GM12875 (cell line): ENCODE measurements at regions not wholly inside any gene's neighbourhood (a gene's known extent, or its start where the extent isn't known, plus 50 kb on each side); places are given as distances from the start of the nearest gene placed in this dataset.

Experiments used
- H3K4me3 ChIP-seq: one replicate; pipeline ENCODE4 v1.5.1; 2011; ENCODE audit warnings: low read depth, low read length, control low read depth
- TF ChIP-seq, protein P1 (sequence below): IDR thresholded peaks from 2 replicates; pipeline ENCODE4 v1.5.1; 2011; ENCODE audit warnings: low read depth, mild to moderate bottlenecking, control low read depth, inconsistent platforms, low read length, moderate library complexity, borderline replicate concordance; ENCODE audit not compliant: insufficient read depth

DNA sequence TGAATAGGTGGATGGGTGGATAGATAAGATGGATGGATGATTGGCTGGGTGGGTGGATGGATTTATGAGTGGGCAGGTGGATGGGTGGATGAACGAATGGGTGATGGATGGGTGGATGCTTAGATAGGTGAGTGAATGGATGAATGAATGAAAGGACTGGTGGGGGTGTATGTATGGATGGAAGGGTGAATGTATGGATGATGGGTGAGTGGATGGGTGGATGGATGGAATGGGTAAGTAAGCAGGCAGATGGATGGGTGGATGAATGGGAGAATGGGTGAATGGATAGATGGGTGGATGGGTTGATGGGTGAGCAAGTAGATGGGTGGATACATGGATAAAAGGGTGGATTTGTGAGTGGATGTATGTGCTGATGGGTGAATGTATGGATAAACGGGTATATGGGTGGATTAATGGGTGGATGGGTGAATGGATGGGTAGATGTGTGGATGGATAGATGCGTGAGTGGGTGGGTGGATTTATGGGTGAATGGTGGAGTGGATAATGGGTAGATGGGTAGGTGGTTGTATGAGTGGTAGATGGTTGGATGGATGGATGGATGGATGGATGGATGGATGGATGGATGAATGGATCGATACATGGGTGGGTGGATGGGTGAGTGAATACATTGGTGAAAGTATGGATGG lies 682.6 kb downstream of the HS3ST4 start:
- TF ChIP-seq, protein P1, sequence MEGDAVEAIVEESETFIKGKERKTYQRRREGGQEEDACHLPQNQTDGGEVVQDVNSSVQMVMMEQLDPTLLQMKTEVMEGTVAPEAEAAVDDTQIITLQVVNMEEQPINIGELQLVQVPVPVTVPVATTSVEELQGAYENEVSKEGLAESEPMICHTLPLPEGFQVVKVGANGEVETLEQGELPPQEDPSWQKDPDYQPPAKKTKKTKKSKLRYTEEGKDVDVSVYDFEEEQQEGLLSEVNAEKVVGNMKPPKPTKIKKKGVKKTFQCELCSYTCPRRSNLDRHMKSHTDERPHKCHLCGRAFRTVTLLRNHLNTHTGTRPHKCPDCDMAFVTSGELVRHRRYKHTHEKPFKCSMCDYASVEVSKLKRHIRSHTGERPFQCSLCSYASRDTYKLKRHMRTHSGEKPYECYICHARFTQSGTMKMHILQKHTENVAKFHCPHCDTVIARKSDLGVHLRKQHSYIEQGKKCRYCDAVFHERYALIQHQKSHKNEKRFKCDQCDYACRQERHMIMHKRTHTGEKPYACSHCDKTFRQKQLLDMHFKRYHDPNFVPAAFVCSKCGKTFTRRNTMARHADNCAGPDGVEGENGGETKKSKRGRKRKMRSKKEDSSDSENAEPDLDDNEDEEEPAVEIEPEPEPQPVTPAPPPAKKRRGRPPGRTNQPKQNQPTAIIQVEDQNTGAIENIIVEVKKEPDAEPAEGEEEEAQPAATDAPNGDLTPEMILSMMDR = no peak

DNA sequence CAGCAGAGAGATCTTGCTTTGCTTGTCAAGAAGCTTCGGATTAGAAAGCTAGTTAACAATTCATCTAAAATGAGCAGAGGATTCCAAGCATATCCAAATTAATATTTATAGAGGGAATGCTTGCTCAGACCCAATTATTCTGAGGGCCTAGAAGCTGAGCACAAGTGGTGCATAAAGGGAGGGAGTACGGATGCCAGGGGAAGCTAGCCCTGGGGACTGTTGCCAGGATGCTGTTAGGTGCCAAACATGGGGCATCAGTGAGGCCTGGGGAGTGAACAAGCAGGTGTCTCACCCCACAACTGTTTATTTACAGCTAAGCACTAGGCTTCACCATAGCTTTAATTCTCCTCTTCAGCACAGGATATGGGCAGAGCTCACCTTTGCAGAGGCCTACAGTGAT lies 684.1 kb upstream of the C16orf82 start:
- no peak overlapping the region for H3K4me3 ChIP-seq
- TF ChIP-seq, protein P1 = no peak

More for the DNA sequence above, 682.6 kb downstream of the HS3ST4 start:
- no peak overlapping the region for H3K4me3 ChIP-seq

DNA sequence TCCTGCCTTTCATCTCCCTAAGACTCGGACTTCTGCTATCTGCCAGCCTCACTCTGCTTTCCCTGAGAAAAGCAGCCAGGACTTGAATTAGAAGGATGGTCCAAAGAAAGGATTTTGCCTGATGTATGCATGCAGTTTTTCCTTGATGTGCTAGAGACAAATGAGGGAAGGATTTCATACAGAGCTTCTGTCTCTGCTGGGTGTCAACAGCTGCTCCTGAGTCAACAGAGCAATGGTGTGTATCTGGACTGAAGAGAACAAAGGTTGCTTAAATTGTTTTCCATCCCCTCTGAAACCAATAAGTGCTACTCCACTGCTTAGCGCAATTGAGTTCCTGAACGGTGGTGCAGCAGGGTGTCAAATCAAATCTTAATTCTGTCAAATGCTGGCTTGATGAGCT lies 680.6 kb upstream of the C16orf82 start:
- no peak overlapping the region for H3K4me3 ChIP-seq
- TF ChIP-seq, protein P1 = no peak

DNA sequence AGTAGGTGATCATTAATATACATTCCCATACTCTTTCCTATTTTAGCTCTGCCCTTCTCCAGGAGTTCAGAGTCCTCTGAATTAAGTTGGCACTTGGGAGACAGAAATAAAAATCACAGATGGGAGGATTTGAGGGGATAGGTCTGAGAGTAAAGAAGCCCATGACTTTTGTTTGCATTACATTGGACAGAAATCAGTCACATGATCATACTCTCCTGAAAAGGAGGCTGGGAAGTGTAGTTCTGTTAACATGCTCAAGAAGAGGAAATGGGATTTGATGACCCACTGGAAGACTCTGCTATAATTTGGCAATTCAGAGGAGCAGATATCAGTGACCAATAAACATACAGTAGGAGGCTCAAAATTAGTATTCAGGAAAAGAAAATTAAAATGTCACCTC lies 674.9 kb upstream of the C16orf82 start:
- H3K4me3 ChIP-seq = no peak overlapping the region
- TF ChIP-seq, protein P1 = no peak

DNA sequence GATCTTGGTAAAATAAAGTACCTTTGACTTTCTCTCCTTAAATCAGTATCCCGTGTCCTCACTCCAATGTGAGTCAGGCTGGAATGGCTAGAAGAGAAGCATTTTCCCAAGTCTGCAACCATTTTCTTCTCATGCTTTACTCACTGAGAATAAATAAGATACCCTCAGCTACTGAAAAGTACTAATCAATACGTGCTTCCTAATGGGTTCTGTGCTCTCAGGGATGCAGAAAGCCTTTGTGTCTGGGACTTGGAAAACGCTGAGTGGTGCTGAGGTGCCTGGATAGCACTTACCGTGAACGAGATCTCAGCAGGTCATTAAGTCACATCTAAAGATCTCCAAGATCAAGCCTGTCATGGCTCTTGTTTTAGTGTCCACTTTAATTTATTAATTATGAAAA lies 672.3 kb upstream of the C16orf82 start:
- TF ChIP-seq, protein P1 = no peak
- H3K4me3 ChIP-seq = no peak overlapping the region

DNA sequence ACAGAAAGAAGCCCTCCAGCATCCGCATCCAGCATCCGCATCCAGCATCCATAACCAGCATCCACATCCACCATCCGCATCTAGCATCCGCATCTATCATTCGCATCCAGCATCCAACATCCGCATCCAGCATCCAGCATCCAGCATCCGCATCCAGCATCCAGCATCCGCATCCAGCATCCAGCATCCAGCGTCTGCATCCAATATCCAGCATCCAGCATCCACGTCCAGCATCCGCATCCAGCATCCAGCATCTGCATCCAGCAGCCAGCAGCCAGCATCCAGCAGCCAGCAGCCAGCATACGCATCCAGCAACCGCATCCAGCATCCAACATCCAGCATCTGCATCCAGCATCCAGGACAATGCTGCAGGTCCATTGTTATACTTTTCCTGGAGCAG lies 671.0 kb upstream of the C16orf82 start:
- TF ChIP-seq, protein P1 = no peak
- H3K4me3 ChIP-seq = no peak overlapping the region

DNA sequence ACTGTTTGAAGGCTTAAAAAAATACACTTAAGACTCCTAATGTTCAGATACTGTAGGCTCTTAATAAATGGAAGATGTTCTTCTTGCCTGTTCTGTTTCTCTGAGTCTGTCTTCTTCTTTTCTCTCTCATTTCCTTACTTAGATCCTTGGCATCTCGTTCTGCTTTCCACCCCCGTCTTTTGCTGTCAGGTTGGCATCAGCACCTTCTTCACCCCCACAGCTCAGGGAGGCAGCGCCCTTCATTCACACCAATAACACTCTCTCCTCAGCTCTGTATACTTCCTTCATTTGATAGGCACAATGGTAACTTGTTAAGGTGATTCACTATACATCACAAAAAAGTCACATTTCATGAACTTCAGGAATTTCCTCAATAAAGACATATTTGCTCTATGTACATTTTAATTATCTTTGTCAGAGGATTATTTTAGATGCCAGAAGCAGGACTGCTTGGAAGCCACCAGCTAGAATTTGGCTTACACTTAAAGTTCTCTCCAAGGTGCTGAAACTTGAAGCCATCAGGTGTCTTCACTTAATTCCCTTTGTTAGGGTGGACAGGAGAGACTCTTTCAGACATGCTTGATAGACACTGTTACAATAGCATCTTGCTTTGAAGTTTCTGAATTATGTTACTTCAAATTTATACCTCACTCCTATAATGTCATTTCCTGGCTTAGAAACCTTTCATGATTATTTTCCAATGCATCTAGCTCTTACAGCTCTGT lies 670.1 kb upstream of the C16orf82 start:
- no peak overlapping the region for H3K4me3 ChIP-seq
- TF ChIP-seq, protein P1 = no peak
